NB4 (cell line): ENCODE measurements at regions not wholly inside any gene's neighbourhood (a gene's known extent, or its start where the extent isn't known, plus 50 kb on each side); places are given as distances from the start of the nearest gene placed in this dataset.

Experiments used
- DNase-seq: peaks from one replicate; pipeline ENCODE4 v3.0.0; 2010; ENCODE audit warnings: low read depth
- H3K4me3 ChIP-seq: one replicate; pipeline ENCODE4 v1.5.1; 2011; ENCODE audit warnings: mild to moderate bottlenecking, low read depth, low read length, moderate library complexity
- MYC ChIP-seq: IDR thresholded peaks from 2 replicates; pipeline ENCODE4 v1.6.1; 2011; ENCODE audit warnings: low read depth, low read length
- POLR2A ChIP-seq: IDR thresholded peaks from 2 replicates; pipeline ENCODE4 v1.6.1; 2011; ENCODE audit warnings: mild to moderate bottlenecking; ENCODE audit not compliant: insufficient read length; ENCODE audit errors: extremely low read depth
- TF ChIP-seq, protein P1 (sequence below): IDR thresholded peaks from one replicate; pipeline ENCODE4 v1.5.1; 2012; ENCODE audit warnings: low read depth, low read length
- TF ChIP-seq, protein P2 (sequence below): IDR thresholded peaks from 2 replicates; pipeline ENCODE4 v1.6.1; 2011; ENCODE audit warnings: low read depth, low read length

DNA sequence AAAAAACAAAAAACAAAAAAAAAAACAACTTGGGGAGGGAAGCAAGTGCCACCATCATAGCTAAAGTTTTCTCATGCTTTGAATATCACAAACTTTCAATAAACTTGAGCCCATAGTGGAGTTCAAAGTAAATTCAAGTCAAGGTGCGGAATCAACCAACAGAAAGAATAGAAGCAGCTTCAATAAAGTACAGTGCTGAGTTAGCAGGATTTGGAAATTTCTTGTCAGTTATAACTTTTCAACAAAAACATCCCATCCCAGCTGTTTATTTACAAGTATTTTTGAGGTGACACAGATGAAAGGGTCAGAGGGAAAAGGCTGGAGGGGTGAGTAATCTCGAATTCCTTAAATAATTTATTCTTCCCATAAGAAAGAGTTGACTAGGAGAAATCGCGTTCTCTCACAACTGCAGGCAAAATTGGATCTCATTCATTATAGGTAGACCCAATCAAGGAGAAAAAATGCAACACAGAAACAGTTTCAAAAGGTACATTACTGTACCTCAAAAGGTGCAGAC is 477.4 kb upstream of the RASGRP1 start:
- DNase-seq = no peak
- no peak overlapping the region for H3K4me3 ChIP-seq
- TF ChIP-seq, protein P1, sequence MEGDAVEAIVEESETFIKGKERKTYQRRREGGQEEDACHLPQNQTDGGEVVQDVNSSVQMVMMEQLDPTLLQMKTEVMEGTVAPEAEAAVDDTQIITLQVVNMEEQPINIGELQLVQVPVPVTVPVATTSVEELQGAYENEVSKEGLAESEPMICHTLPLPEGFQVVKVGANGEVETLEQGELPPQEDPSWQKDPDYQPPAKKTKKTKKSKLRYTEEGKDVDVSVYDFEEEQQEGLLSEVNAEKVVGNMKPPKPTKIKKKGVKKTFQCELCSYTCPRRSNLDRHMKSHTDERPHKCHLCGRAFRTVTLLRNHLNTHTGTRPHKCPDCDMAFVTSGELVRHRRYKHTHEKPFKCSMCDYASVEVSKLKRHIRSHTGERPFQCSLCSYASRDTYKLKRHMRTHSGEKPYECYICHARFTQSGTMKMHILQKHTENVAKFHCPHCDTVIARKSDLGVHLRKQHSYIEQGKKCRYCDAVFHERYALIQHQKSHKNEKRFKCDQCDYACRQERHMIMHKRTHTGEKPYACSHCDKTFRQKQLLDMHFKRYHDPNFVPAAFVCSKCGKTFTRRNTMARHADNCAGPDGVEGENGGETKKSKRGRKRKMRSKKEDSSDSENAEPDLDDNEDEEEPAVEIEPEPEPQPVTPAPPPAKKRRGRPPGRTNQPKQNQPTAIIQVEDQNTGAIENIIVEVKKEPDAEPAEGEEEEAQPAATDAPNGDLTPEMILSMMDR = no peak
- TF ChIP-seq, protein P2, sequence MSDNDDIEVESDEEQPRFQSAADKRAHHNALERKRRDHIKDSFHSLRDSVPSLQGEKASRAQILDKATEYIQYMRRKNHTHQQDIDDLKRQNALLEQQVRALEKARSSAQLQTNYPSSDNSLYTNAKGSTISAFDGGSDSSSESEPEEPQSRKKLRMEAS = no peak

DNA sequence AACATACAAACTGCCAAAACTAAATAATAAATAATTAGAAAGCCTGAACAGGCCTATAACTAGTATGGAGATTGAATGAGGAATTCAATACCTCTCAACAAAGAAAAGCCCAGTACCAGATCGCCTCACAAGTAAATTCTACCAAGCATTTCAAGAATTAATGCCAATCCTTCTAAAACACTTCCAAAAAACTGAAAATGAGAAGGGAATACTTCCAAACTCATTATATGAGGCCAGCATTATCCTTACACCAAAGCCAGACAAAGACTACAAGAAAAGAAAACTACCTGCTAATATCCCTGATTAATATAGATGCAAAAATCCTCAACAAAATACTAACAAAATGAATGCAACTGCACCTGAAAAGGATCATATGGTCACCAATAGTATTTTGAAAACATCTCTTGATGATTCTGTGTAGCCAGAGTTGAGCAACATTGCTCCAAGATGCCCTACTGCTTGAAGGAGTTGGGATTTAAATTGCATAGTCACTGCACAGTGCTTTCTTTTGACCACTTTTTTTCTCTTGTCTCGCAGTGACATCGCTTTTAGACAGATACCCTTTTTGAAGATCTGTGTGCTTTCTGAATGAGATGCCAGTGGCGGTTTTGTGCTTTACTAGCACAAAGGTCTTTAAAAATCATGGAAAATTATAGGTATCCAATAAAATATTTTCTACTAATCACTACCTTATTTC is 487.2 kb upstream of the RASGRP1 start:
- TF ChIP-seq, protein P1 = no peak
- TF ChIP-seq, protein P2 = no peak
- TF ChIP-seq MYC (no peak), POLR2A (no peak)
- H3K4me3 ChIP-seq = no peak overlapping the region

DNA sequence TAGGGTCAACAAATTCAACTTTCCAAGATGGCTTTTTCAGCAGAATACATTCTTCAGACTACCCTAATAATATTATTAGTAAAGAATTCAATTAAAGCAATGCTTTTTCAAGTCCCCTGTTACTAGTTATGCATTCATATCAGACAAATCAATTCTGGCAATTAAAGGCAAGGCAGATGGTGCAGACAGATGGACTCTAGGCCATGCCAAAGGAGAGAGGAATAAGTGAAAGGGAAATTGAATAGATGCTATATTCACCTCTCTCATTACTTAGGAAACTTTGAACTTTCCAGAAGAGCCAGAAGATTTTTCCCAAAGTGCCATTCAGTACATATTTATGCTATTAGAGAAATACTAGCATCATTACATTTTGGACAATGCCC is 487.7 kb upstream of the RASGRP1 start:
- DNase-seq = no peak
- H3K4me3 ChIP-seq = no peak overlapping the region
- TF ChIP-seq POLR2A (no peak), MYC (no peak)
- TF ChIP-seq, protein P1 = no peak
- TF ChIP-seq, protein P2 = no peak

More for the DNA sequence above, 487.2 kb upstream of the RASGRP1 start:
- no peak for DNase-seq

DNA sequence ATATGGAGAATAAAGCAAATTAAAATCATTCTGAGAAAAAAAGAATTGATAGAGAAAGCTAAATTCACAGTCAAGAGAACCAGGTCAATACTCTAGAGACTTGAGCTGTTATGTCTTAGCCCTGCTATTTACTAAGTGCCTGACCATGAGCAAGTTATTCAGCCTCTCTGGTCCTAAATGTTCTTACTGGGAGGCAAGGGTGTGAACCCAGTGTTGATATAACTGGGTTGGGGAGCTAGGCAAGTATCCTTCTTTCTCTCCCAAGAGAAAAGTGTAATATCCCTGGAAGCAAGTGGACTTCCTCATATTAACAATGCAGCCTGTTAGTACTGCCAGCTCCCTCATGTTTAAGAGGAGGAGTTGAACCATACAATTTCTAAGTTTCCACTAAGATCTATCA is 488.9 kb upstream of the RASGRP1 start:
- H3K4me3 ChIP-seq = no peak overlapping the region
- TF ChIP-seq, protein P2 = no peak
- no peak for TF ChIP-seq POLR2A
- TF ChIP-seq, protein P1 = no peak
- no peak for TF ChIP-seq MYC
- no peak for DNase-seq

DNA sequence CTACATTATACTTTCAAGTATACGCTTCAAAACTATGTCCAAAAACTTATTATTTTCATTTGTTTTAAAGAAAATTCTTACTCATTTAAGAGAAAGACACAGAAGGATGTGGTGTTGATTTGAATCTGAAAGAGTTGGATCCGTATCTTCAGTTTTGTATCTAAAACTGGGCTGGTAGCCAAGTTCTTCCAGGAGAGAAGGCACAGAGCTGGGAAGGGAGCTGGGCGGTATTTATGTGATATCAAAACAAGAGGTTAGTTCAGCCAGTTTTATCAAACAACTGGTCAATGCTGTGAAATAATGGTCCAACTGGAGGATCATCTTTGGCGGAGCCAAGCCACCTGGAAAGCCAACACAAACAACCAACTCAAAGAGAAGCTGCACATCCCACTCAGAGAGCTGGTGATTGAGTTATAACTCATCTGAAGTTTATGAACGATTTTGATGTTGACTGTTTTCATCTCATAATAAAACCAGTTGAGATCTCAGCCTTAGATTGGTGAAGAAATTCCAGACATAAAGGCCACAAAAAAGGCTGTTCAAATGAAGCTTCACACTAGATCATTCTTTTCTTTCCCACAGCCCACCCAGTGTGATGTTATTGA is 489.6 kb upstream of the RASGRP1 start:
- H3K4me3 ChIP-seq = no peak overlapping the region
- TF ChIP-seq POLR2A = no peak
- TF ChIP-seq, protein P2 = no peak
- TF ChIP-seq, protein P1 = no peak
- no peak for TF ChIP-seq MYC
- no peak for DNase-seq
